ENCODE measurements at regions not wholly inside any gene's neighbourhood (a gene's known extent, or its start where the extent isn't known, plus 50 kb on each side); places are given as distances from the start of the nearest gene placed in this dataset.

DNA sequence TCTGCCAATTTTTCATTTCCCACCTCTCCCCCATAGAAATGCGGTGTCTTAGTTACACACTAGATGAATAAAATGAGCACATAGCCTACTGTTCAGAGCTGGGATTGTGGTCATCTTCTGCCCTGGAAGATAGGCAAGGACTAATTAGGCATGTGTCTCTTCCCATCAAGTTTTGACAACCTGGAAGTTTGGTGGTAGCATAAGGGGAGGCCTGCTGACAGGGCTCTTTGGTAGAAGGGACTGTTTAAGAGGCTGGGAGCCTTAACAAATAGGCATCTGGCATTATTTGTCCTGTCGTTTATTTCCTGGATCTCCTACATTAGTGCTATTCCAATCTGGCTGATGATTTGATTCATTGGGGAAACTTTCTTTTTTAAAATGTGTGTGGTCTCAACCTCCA, 512.3 kb downstream of the ZNF385D start (continued):
- TF ChIP-seq NFYA (IDR thresholded peaks at IDR 0.05; ENCODE audit: borderline replicate concordance, low read depth, low read length): no peak

DNA sequence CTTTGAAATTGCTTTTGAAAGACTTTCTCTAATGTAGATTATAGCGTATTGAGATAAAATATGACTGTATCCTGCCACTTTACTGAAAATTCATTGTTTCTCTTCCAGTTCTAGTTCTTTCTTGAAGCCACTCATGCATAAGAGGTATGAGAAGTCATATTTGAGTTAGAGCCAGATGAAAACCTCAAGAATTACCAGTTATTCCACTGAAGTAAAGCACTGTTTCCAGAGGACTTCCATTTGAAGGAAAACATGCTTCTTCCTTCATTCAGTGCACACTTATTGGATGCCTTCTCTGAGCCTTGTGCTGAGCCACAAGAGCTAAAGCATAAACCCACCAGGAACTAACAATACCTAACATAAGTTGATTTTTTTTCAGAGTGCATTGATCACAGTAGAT, 513.4 kb downstream of the ZNF385D start:
- ChIA-PET RAD21 (ENCODE audit: unreplicated experiment) (no interaction called here), CTCF (no interaction called here), POLR2A (no interaction called here), SMC1A (ENCODE audit: uncharacterized antibody, unreplicated experiment) (no interaction called here)
- Histone ChIP-seq H3K9ac (ENCODE audit: control insufficient read depth, insufficient read depth, low read length) (no peak overlapping the region), H4K20me1 (ENCODE audit: control insufficient read depth, insufficient read depth) (no peaks in the 10 kb centered on the region), H3K4me3 (no peak overlapping the region), H3K4me2 (ENCODE audit: control insufficient read depth, insufficient read depth) (no peak overlapping the region), H3K27ac (ENCODE audit: control insufficient read depth, insufficient read depth) (no peak overlapping the region), H3K36me3 (ENCODE audit: control insufficient read depth in 2 of 2, insufficient read depth in 2 of 2, low read length in 1 of 2) (no peaks in the 10 kb centered on the region), H3K4me1 (ENCODE audit: control insufficient read depth, insufficient read depth, low read length) (no peaks in the 10 kb centered on the region), H3K9me3 (replicated peaks; ENCODE audit: control insufficient read depth, insufficient read depth, low read length) (no peaks in the 10 kb centered on the region), H3K27me3 (replicated peaks in 1 of 2; ENCODE audit: control insufficient read depth in 2 of 2, insufficient read depth in 2 of 2, low read length in 1 of 2) (no peaks in the 10 kb centered on the region), H3K79me2 (ENCODE audit: control insufficient read depth, insufficient read depth, low read length) (no peaks in the 10 kb centered on the region), H2AFZ (ENCODE audit: control insufficient read depth, low read depth, low read length) (no peak overlapping the region)
- DNase-seq (ENCODE audit: low read depth, low spot score) (no peak), FAIRE-seq (no peak), ATAC-seq (no peak)
- no TSS peak for BruUV-seq (replicated peaks)
- in situ Hi-C loops (cut with MboI): no loop called here
- intact Hi-C loops (cut with micrococcal nuclease; ENCODE audit: unreplicated experiment): no loop called here
- 4% methylated on average over 1 of the region's 1 CpG for WGBS (ENCODE audit: insufficient coverage, insufficient replicate concordance, low lambda C conversion rate, missing lambda C conversion rate)
- no peak for TF ChIP-seq POLR2AphosphoS5 (IDR thresholded peaks at IDR 0.05; ENCODE audit: low read length)
- no peak for TF ChIP-seq STAT3 (IDR thresholded peaks at IDR 0.05; ENCODE audit: low read depth, low read length)
- no peak for TF ChIP-seq PAX5 (IDR thresholded peaks at IDR 0.05; ENCODE audit: borderline replicate concordance, low read depth, low read length)
- TF ChIP-seq CHD1 (IDR thresholded peaks at IDR 0.05; ENCODE audit: low read depth, low read length): no peak
- TF ChIP-seq, protein P1, sequence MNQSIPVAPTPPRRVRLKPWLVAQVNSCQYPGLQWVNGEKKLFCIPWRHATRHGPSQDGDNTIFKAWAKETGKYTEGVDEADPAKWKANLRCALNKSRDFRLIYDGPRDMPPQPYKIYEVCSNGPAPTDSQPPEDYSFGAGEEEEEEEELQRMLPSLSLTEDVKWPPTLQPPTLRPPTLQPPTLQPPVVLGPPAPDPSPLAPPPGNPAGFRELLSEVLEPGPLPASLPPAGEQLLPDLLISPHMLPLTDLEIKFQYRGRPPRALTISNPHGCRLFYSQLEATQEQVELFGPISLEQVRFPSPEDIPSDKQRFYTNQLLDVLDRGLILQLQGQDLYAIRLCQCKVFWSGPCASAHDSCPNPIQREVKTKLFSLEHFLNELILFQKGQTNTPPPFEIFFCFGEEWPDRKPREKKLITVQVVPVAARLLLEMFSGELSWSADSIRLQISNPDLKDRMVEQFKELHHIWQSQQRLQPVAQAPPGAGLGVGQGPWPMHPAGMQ (IDR thresholded peaks at IDR 0.05; ENCODE audit: borderline replicate concordance): no peak
- TF ChIP-seq HDAC2 (IDR thresholded peaks at IDR 0.05): no peak
- TF ChIP-seq, protein P2, sequence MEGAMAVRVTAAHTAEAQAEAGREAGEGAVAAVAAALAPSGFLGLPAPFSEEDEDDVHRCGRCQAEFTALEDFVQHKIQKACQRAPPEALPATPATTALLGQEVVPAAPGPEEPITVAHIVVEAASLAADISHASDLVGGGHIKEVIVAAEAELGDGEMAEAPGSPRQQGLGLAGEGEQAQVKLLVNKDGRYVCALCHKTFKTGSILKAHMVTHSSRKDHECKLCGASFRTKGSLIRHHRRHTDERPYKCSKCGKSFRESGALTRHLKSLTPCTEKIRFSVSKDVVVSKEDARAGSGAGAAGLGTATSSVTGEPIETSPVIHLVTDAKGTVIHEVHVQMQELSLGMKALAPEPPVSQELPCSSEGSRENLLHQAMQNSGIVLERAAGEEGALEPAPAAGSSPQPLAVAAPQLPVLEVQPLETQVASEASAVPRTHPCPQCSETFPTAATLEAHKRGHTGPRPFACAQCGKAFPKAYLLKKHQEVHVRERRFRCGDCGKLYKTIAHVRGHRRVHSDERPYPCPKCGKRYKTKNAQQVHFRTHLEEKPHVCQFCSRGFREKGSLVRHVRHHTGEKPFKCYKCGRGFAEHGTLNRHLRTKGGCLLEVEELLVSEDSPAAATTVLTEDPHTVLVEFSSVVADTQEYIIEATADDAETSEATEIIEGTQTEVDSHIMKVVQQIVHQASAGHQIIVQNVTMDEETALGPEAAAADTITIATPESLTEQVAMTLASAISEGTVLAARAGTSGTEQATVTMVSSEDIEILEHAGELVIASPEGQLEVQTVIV (IDR thresholded peaks at IDR 0.05; ENCODE audit: borderline replicate concordance, partially characterized antibody): no peak
- TF ChIP-seq KAT2A (conservative IDR thresholded peaks at IDR 0.05; ENCODE audit: control insufficient read depth, low read depth, low read length): no peak
- no peak for TF ChIP-seq IRF4 (IDR thresholded peaks at IDR 0.05; ENCODE audit: low read depth, low read length)
- TF ChIP-seq MXI1 (IDR thresholded peaks at IDR 0.05; ENCODE audit: low read depth, low read length): no peak
- no peak for TF ChIP-seq MEF2B (IDR thresholded peaks at IDR 0.05; ENCODE audit: partially characterized antibody, poor library complexity, severe bottlenecking)
- TF ChIP-seq, protein P3, sequence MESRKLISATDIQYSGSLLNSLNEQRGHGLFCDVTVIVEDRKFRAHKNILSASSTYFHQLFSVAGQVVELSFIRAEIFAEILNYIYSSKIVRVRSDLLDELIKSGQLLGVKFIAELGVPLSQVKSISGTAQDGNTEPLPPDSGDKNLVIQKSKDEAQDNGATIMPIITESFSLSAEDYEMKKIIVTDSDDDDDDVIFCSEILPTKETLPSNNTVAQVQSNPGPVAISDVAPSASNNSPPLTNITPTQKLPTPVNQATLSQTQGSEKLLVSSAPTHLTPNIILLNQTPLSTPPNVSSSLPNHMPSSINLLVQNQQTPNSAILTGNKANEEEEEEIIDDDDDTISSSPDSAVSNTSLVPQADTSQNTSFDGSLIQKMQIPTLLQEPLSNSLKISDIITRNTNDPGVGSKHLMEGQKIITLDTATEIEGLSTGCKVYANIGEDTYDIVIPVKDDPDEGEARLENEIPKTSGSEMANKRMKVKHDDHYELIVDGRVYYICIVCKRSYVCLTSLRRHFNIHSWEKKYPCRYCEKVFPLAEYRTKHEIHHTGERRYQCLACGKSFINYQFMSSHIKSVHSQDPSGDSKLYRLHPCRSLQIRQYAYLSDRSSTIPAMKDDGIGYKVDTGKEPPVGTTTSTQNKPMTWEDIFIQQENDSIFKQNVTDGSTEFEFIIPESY (IDR thresholded peaks at IDR 0.05): no peak
- TF ChIP-seq NFYB (IDR thresholded peaks at IDR 0.05; ENCODE audit: insufficient read depth, low read depth, low read length): no peak
- TF ChIP-seq EP300 (IDR thresholded peaks at IDR 0.05; ENCODE audit: borderline replicate concordance in 1 of 2, control insufficient read depth in 1 of 2, low read depth in 2 of 2, low read length in 2 of 2): no peak
- TF ChIP-seq, protein P4, sequence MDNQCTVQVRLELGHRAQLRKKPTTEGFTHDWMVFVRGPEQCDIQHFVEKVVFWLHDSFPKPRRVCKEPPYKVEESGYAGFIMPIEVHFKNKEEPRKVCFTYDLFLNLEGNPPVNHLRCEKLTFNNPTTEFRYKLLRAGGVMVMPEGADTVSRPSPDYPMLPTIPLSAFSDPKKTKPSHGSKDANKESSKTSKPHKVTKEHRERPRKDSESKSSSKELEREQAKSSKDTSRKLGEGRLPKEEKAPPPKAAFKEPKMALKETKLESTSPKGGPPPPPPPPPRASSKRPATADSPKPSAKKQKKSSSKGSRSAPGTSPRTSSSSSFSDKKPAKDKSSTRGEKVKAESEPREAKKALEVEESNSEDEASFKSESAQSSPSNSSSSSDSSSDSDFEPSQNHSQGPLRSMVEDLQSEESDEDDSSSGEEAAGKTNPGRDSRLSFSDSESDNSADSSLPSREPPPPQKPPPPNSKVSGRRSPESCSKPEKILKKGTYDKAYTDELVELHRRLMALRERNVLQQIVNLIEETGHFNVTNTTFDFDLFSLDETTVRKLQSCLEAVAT (IDR thresholded peaks at IDR 0.05): no peak
- no peak for TF ChIP-seq ZNF622 (IDR thresholded peaks at IDR 0.05)
- TF ChIP-seq NR2C2 (IDR thresholded peaks at IDR 0.05; ENCODE audit: borderline replicate concordance, control insufficient read depth, insufficient read length, low read depth): no peak
